ENCODE measurements at regions not wholly inside any gene's neighbourhood (a gene's known extent, or its start where the extent isn't known, plus 50 kb on each side); places are given as distances from the start of the nearest gene placed in this dataset.

- TF ChIP-seq POLR2AphosphoS5 (IDR thresholded peaks at IDR 0.05) (peak; percentile 90), CTCF (IDR thresholded peaks at IDR 0.05; ENCODE audit: poor library complexity, severe bottlenecking) (no peak)
Observed at GRCh38 chr1:209249785-209250440, 333.6 kb upstream of the CAMK1G start.
